SK-N-MC (cell line): ENCODE measurements at regions not wholly inside any gene's neighbourhood (a gene's known extent, or its start where the extent isn't known, plus 50 kb on each side); places are given as distances from the start of the nearest gene placed in this dataset.
A peak's percentile ranks its signal among the peaks of the same experiment; 100 is the strongest.

Experiments
- DNase-seq: peaks from one replicate; pipeline ENCODE4 v3.0.0-alpha.2; 2011; ENCODE audit warnings: low read depth, low spot score
- H3K27ac ChIP-seq: fragments of 200-600 bp; sonication (generic); 2 replicates; pipeline ENCODE4 v1.5.1; 2016; ENCODE audit warnings: mixed run types
- H3K36me3 ChIP-seq: fragments of 200-600 bp; sonication (generic); 2 replicates; pipeline ENCODE4 v1.6.1; 2017; ENCODE audit warnings: antibody characterized with exemption, low read length, mixed read lengths; ENCODE audit not compliant: insufficient read depth
- H3K4me3 ChIP-seq: fragments of 200-600 bp; sonication (generic); 2 replicates; pipeline ENCODE4 v1.5.1; 2016
- H3K9ac ChIP-seq: fragments of 200-600 bp; sonication (generic); 2 replicates; pipeline ENCODE4 v1.8.0; 2017; ENCODE audit warnings: mixed run types, mixed read lengths; ENCODE audit not compliant: insufficient read length
- H3K9me3 ChIP-seq: fragments of 200-600 bp; sonication (generic); 2 replicates; pipeline ENCODE4 v1.6.1; 2017; ENCODE audit warnings: low read depth, mild to moderate bottlenecking, antibody characterized with exemption, low read length, moderate library complexity, mixed read lengths
- EZH2 ChIP-seq: fragments of 200-600 bp; sonication (generic); IDR thresholded peaks from one replicate; pipeline ENCODE4 v1.6.1; 2017; ENCODE audit warnings: antibody characterized with exemption
- FOXP2 ChIP-seq: optimal IDR thresholded peaks from 2 replicates; pipeline ENCODE3; 2011; ENCODE audit warnings: mild to moderate bottlenecking, moderate library complexity; ENCODE audit not compliant: insufficient read depth; ENCODE audit errors: extremely low read length, control extremely low read depth
- POLR2AphosphoS5 ChIP-seq: IDR thresholded peaks from 2 replicates; pipeline ENCODE4 v1.6.1; 2012; ENCODE audit warnings: mild to moderate bottlenecking, low read depth, low read length, borderline replicate concordance

GRCh38 chr2:58545300-58546280 is 304.5 kb upstream of the FANCL start:
- TF ChIP-seq POLR2AphosphoS5 (no peak), FOXP2 (no peak), EZH2 (no peak)
- Histone ChIP-seq H3K9ac (no peak overlapping the region), H3K4me3 (no peak overlapping the region), H3K27ac (no peak overlapping the region), H3K9me3 (no peaks in the 10 kb centered on the region), H3K36me3 (no peaks in the 10 kb centered on the region)
- no peak for DNase-seq

- Histone ChIP-seq H3K36me3 (no peaks in the 10 kb centered on the region), H3K9me3 (no peaks in the 10 kb centered on the region), H3K27ac (no peak overlapping the region), H3K4me3 (no peak overlapping the region), H3K9ac (no peak overlapping the region)
- TF ChIP-seq EZH2 (no peak), POLR2AphosphoS5 (no peak), FOXP2 (no peak)
- no peak for DNase-seq
These were observed 302.3 kb upstream of the FANCL start for GRCh38 chr2:58543442-58543841.

GRCh38 chr2:58541511-58541910 is 300.4 kb upstream of the FANCL start:
- TF ChIP-seq POLR2AphosphoS5 (no peak), FOXP2 (no peak), EZH2 (no peak)
- H3K4me3 ChIP-seq, result no peak overlapping the region
- no peak for DNase-seq
- H3K27ac ChIP-seq, result peak overlapping the region; percentile 17; the same call in 1 of the 2 replicates
- H3K9ac ChIP-seq, result no peak overlapping the region
- H3K36me3 ChIP-seq, result no peaks in the 10 kb centered on the region
- H3K9me3 ChIP-seq, result no peaks in the 10 kb centered on the region

- Histone ChIP-seq H3K36me3 (no peaks in the 10 kb centered on the region), H3K9me3 (no peaks in the 10 kb centered on the region), H3K9ac (peak overlapping the region; percentile 7), H3K27ac (peak overlapping the region; percentile 85), H3K4me3 (peak overlapping the region; percentile 71)
- TF ChIP-seq FOXP2 (no peak), POLR2AphosphoS5 (no peak), EZH2 (no peak)
- DNase-seq, result no peak
These were observed 299.6 kb upstream of the FANCL start for GRCh38 chr2:58540681-58541080.

- peak; percentile 94 for TF ChIP-seq FOXP2
- peak; percentile 37; the same call in 1 of the 2 replicates for TF ChIP-seq POLR2AphosphoS5
- no peak for TF ChIP-seq EZH2
- Histone ChIP-seq H3K4me3 (peak overlapping the region; percentile 71), H3K9ac (no peak overlapping the region), H3K27ac (peak overlapping the region; percentile 85), H3K9me3 (no peaks in the 10 kb centered on the region), H3K36me3 (no peaks in the 10 kb centered on the region)
- DNase-seq, result peak; percentile 85
These were observed 298.8 kb upstream of the FANCL start for GRCh38 chr2:58539973-58540372.

- TF ChIP-seq FOXP2 (no peak), EZH2 (no peak), POLR2AphosphoS5 (no peak)
- Histone ChIP-seq H3K27ac (no peak overlapping the region), H3K9me3 (no peaks in the 10 kb centered on the region), H3K9ac (no peak overlapping the region), H3K4me3 (no peak overlapping the region), H3K36me3 (no peaks in the 10 kb centered on the region)
- no peak for DNase-seq
These were observed 294.9 kb upstream of the FANCL start for GRCh38 chr2:58535990-58536389.

- no peak for DNase-seq
- TF ChIP-seq EZH2 (no peak), FOXP2 (no peak), POLR2AphosphoS5 (no peak)
- no peak overlapping the region for H3K27ac ChIP-seq
- H3K9ac ChIP-seq, result no peak overlapping the region
- H3K36me3 ChIP-seq, result no peaks in the 10 kb centered on the region
- no peaks in the 10 kb centered on the region for H3K9me3 ChIP-seq
- H3K4me3 ChIP-seq, result no peak overlapping the region
These were observed 294.1 kb upstream of the FANCL start for GRCh38 chr2:58535182-58535581.

- no peak overlapping the region for H3K27ac ChIP-seq
- no peaks in the 10 kb centered on the region for H3K36me3 ChIP-seq
- DNase-seq, result no peak
- H3K9ac ChIP-seq, result no peak overlapping the region
- no peak overlapping the region for H3K4me3 ChIP-seq
- H3K9me3 ChIP-seq, result no peaks in the 10 kb centered on the region
- TF ChIP-seq EZH2, result no peak
- no peak for TF ChIP-seq POLR2AphosphoS5
- TF ChIP-seq FOXP2, result no peak
These were observed 292.3 kb upstream of the FANCL start for GRCh38 chr2:58533376-58533775.
